SK-N-SH (cell line): ENCODE measurements at regions not wholly inside any gene's neighbourhood (a gene's known extent, or its start where the extent isn't known, plus 50 kb on each side); places are given as distances from the start of the nearest gene placed in this dataset.

Source experiments
- CTCF ChIA-PET: fragments of 300-600, 350-600 bp; formaldehyde crosslinking; extraction: SDS; loops from one replicate; lab custom pipeline; 2021; lab: Yijun Ruan, JAX
- POLR2A ChIA-PET: fragments of 350-600 bp; sonication (Branson Sonifier 250); formaldehyde crosslinking; extraction: SDS; loops from one replicate; lab custom pipeline; 2020; ENCODE audit warnings: antibody characterized with exemption, inconsistent platforms; lab: Yijun Ruan, JAX
- DNase-seq: peaks from one replicate; pipeline ENCODE4 v3.0.0; 2012
- H2AFZ ChIP-seq: fragments of 200-600 bp; sonication (generic); 2 replicates; pipeline ENCODE4 v1.8.1; 2016; ENCODE audit warnings: antibody characterized with exemption, mild to moderate bottlenecking, low read depth
- H3F3A ChIP-seq: fragments of 200-600 bp; sonication (generic); replicated peaks from 2 replicates; pipeline ENCODE3; 2016; ENCODE audit warnings: antibody characterized with exemption, mild to moderate bottlenecking; ENCODE audit not compliant: insufficient read depth
- H3K27ac ChIP-seq, 2 experiments: fragments of 200-500 bp in 1 of 2; fragments of 200-600 bp in 1 of 2; sonication (Bioruptor generic) in 1 of 2; sonication (generic), shearing (Covaris generic) in 1 of 2; 2 replicates each; pipeline versions ENCODE4 v1.5.1 to v1.6.1; 2014 to 2016; ENCODE audit warnings: low read depth in 2 of 2, inconsistent platforms in 1 of 2, low read length in 1 of 2, mild to moderate bottlenecking in 1 of 2, mixed read lengths in 1 of 2
- H3K27me3 ChIP-seq: fragments of 200-600 bp; sonication (generic), shearing (Covaris generic); 2 replicates; pipeline ENCODE4 v1.6.1; 2016; ENCODE audit warnings: mixed run types; ENCODE audit not compliant: insufficient read depth
- H3K36me3 ChIP-seq, 2 experiments: fragments of 200-500 bp in 1 of 2; fragments of 200-600 bp in 1 of 2; sonication (Bioruptor generic) in 1 of 2; sonication (generic) in 1 of 2; replicated peaks in 1 of 2; 2 replicates each; pipeline versions ENCODE3 to v1.5.1; 2014 to 2016; ENCODE audit warnings: low read length in 1 of 2, mild to moderate bottlenecking in 1 of 2; ENCODE audit not compliant: insufficient read depth in 2 of 2, control insufficient read depth in 1 of 2
- H3K4me1 ChIP-seq, 2 experiments: fragments of 200-500 bp in 1 of 2; fragments of 200-600 bp in 1 of 2; sonication (Bioruptor generic) in 1 of 2; sonication (generic), shearing (Covaris generic) in 1 of 2; 2 replicates each; pipeline versions ENCODE4 v1.5.1 to v1.6.1; 2014 to 2016; ENCODE audit warnings: low read depth in 1 of 2, low read length in 1 of 2, mixed run types in 1 of 2; ENCODE audit not compliant: insufficient read depth in 2 of 2, control insufficient read depth in 1 of 2
- H3K4me2 ChIP-seq: fragments of 200-600 bp; sonication (generic), shearing (Covaris generic); 2 replicates; pipeline ENCODE4 v1.6.1; 2017; ENCODE audit warnings: mixed run types
- H3K4me3 ChIP-seq, 2 experiments: fragments of 200-500 bp in 1 of 2; fragments of 200-600 bp in 1 of 2; sonication (Bioruptor generic) in 1 of 2; sonication (generic), shearing (Covaris generic) in 1 of 2; 2 replicates each; pipeline versions ENCODE4 v1.5.1 to v1.8.1; 2014 to 2016; ENCODE audit warnings: low read depth in 2 of 2, inconsistent platforms in 1 of 2, low read length in 1 of 2, mild to moderate bottlenecking in 1 of 2, mixed read lengths in 1 of 2, moderate library complexity in 1 of 2
- H3K79me2 ChIP-seq: fragments of 200-600 bp; sonication (generic); 2 replicates; pipeline ENCODE4 v1.8.1; 2017; ENCODE audit warnings: mild to moderate bottlenecking; ENCODE audit not compliant: insufficient read depth
- H3K9ac ChIP-seq: fragments of 200-600 bp; sonication (generic); 2 replicates; pipeline ENCODE4 v1.6.1; 2017; ENCODE audit warnings: mixed run types
- H3K9me2 ChIP-seq: fragments of 200-600 bp; sonication (generic); 2 replicates; pipeline ENCODE4 v1.6.1; 2017; ENCODE audit warnings: mixed run types
- H3K9me3 ChIP-seq: fragments of 200-600 bp; sonication (generic); 2 replicates; pipeline ENCODE4 v1.6.1; 2017; ENCODE audit warnings: mixed run types, mild to moderate bottlenecking, moderate library complexity
- H4K20me1 ChIP-seq: fragments of 200-600 bp; sonication (generic); 2 replicates; pipeline ENCODE4 v1.6.1; 2017; ENCODE audit warnings: mild to moderate bottlenecking, mixed run types; ENCODE audit not compliant: insufficient read depth
- EZH2phosphoT487 ChIP-seq: fragments of 200-600 bp; sonication (generic); IDR thresholded peaks from 2 replicates; pipeline ENCODE4 v1.6.1; 2017; ENCODE audit warnings: low read depth, mixed run types, mild to moderate bottlenecking, antibody characterized with exemption, moderate library complexity, borderline replicate concordance
- GABPA ChIP-seq: IDR thresholded peaks from 2 replicates; pipeline ENCODE4 v1.4.0; 2012; ENCODE audit warnings: low read depth, mild to moderate bottlenecking
- GATA2 ChIP-seq: sonication (generic); formaldehyde crosslinking; IDR thresholded peaks from 2 replicates; pipeline ENCODE4 v1.5.0; 2020; ENCODE audit warnings: mild to moderate bottlenecking, missing genetic modification reagents
- MEF2A ChIP-seq: IDR thresholded peaks from 2 replicates; pipeline ENCODE4 v1.4.0; 2012; ENCODE audit warnings: low read depth, borderline replicate concordance
- PBX3 ChIP-seq: IDR thresholded peaks from 2 replicates; pipeline ENCODE4; 2012
- POLR2AphosphoS5 ChIP-seq: IDR thresholded peaks from 2 replicates; pipeline ENCODE4 v1.6.1; 2012; ENCODE audit warnings: low read depth, low read length
- RAD21 ChIP-seq: IDR thresholded peaks from 2 replicates; pipeline ENCODE4 v1.6.1; 2012; ENCODE audit warnings: mild to moderate bottlenecking, low read length
- REST ChIP-seq: IDR thresholded peaks from 2 replicates; pipeline ENCODE4 v1.6.1; 2012; ENCODE audit warnings: mild to moderate bottlenecking, low read depth, low read length, moderate library complexity
- SIN3A ChIP-seq: IDR thresholded peaks from 2 replicates; pipeline ENCODE4 v1.6.1; 2012; ENCODE audit warnings: low read depth, mild to moderate bottlenecking, low read length, moderate library complexity, borderline replicate concordance
- SMC3 ChIP-seq: IDR thresholded peaks from 2 replicates; pipeline ENCODE4 v1.6.1; 2012; ENCODE audit warnings: low read depth, low read length, improper control_type of control experiment
- TAF1 ChIP-seq: IDR thresholded peaks from 2 replicates; pipeline ENCODE4 v1.6.1; 2012; ENCODE audit warnings: low read depth, mild to moderate bottlenecking, low read length, moderate library complexity, borderline replicate concordance
- TCF12 ChIP-seq: IDR thresholded peaks from 2 replicates; pipeline ENCODE4 v1.4.0; 2012
- TEAD4 ChIP-seq: IDR thresholded peaks from 2 replicates; pipeline ENCODE4 v1.4.0; 2012; ENCODE audit warnings: mild to moderate bottlenecking, borderline replicate concordance; ENCODE audit not compliant: insufficient read depth
- WGBS: methylation state at CpG from one replicate; pipeline ENCODE4 v1.1.6; 2017; ENCODE audit warnings: low lambda C conversion rate; 5-methylcytosine and 5-hydroxymethylcytosine counted together
- TF ChIP-seq, protein P1 (sequence below): IDR thresholded peaks from 2 replicates; pipeline ENCODE4 v1.4.0; 2012; ENCODE audit warnings: low read depth
- TF ChIP-seq, protein P2 (sequence below): IDR thresholded peaks from 2 replicates; pipeline ENCODE4 v1.4.0; 2012; ENCODE audit warnings: low read depth, borderline replicate concordance

DNA sequence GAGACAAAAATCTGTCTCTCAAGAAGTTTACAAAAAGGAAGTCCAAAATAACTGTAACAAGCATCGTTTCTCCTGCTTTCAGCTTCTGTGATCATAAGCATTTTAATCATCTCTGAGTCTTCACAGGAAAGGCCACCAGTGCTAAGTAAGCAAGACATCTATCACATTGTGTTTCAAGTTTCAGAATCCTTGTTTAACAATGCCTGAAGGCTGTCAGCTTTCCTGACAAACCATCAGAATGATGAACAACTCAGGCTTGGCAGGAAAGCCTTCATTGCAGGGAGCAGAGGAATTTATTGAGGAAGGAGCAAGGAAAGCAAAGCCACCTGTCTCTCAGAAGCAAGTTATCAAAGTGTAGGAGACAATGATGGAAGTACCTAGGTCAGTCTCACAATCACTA, 143.5 kb upstream of the DAPK1 start:
- Histone ChIP-seq H3K9ac (no peak overlapping the region), H3K27me3 (no peaks in the 10 kb centered on the region), H4K20me1 (no peaks in the 10 kb centered on the region), H3K36me3 (no peaks in the 10 kb centered on the region), H3K9me3 (no peaks in the 10 kb centered on the region), H3K9me2 (no peaks in the 10 kb centered on the region), H3K4me3 (no peak overlapping the region), H3K4me2 (no peak overlapping the region), H3K27ac (no peak overlapping the region), H2AFZ (no peak overlapping the region), H3K79me2 (no peaks in the 10 kb centered on the region), H3K4me1 (no peaks in the 10 kb centered on the region), H3F3A (no peaks in the 10 kb centered on the region)
- POLR2A ChIA-PET = no interaction called here
- no peak for DNase-seq
- WGBS = 36% methylated on average over 1 of the region's 1 CpG
- CTCF ChIA-PET = no interaction called here
- no peak for TF ChIP-seq SMC3
- TF ChIP-seq, protein P1, sequence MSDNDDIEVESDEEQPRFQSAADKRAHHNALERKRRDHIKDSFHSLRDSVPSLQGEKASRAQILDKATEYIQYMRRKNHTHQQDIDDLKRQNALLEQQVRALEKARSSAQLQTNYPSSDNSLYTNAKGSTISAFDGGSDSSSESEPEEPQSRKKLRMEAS = no peak
- no peak for TF ChIP-seq TAF1
- no peak for TF ChIP-seq TEAD4
- TF ChIP-seq REST = no peak
- no peak for TF ChIP-seq SIN3A
- no peak for TF ChIP-seq GATA2 (CRISPR knock-in tag)
- TF ChIP-seq MEF2A = no peak
- TF ChIP-seq GABPA = no peak
- TF ChIP-seq, protein P2, sequence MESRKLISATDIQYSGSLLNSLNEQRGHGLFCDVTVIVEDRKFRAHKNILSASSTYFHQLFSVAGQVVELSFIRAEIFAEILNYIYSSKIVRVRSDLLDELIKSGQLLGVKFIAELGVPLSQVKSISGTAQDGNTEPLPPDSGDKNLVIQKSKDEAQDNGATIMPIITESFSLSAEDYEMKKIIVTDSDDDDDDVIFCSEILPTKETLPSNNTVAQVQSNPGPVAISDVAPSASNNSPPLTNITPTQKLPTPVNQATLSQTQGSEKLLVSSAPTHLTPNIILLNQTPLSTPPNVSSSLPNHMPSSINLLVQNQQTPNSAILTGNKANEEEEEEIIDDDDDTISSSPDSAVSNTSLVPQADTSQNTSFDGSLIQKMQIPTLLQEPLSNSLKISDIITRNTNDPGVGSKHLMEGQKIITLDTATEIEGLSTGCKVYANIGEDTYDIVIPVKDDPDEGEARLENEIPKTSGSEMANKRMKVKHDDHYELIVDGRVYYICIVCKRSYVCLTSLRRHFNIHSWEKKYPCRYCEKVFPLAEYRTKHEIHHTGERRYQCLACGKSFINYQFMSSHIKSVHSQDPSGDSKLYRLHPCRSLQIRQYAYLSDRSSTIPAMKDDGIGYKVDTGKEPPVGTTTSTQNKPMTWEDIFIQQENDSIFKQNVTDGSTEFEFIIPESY = no peak
- TF ChIP-seq POLR2AphosphoS5 = no peak
- no peak for TF ChIP-seq TCF12
- TF ChIP-seq PBX3 = no peak
- no peak for TF ChIP-seq RAD21
- TF ChIP-seq EZH2phosphoT487 = no peak
